A673 (cell line): ENCODE measurements at regions not wholly inside any gene's neighbourhood (a gene's known extent, or its start where the extent isn't known, plus 50 kb on each side); places are given as distances from the start of the nearest gene placed in this dataset.

Experiments used
- BruUV-seq: library from RNA; stranded (reverse); fragments of 400-500 nt; replicated peaks from 2 replicates; lab custom pipeline; 2021; lab: Mats Ljungman, UMichigan
- CTCF ChIA-PET: fragments of 300-600 bp; sonication (Branson Sonifier 250); formaldehyde crosslinking; loops from one replicate; lab custom pipeline; 2022; ENCODE audit warnings: antibody characterized with exemption; lab: Charles Lee
- POLR2A ChIA-PET: fragments of 300-600 bp; sonication (Branson Sonifier 250); formaldehyde crosslinking; loops from one replicate; lab custom pipeline; 2022; ENCODE audit warnings: antibody characterized with exemption; ENCODE audit not compliant: low non-redundant PET; lab: Charles Lee
- DNase-seq: peaks from one replicate; pipeline ENCODE4 v3.0.0-alpha.2; 2015; ENCODE audit warnings: low spot score
- H3K27ac ChIP-seq: fragments of 200-600 bp; sonication (generic); 2 replicates; pipeline ENCODE4 v1.5.1; 2016; ENCODE audit warnings: mixed run types, low read depth, mild to moderate bottlenecking, mixed read lengths, antibody characterized with exemption, low read length; ENCODE audit not compliant: poor library complexity, severe bottlenecking
- H3K27me3 ChIP-seq: fragments of 200-600 bp; sonication (generic); replicated peaks from 2 replicates; pipeline ENCODE4 v1.6.1; 2017; ENCODE audit warnings: mixed run types, low read depth, mild to moderate bottlenecking, mixed read lengths, antibody characterized with exemption, low read length; ENCODE audit not compliant: insufficient read depth, poor library complexity
- H3K36me3 ChIP-seq: fragments of 200-600 bp; sonication (generic); 2 replicates; pipeline ENCODE4 v1.6.1; 2016; ENCODE audit warnings: mixed run types, mild to moderate bottlenecking, mixed read lengths, antibody characterized with exemption, low read length; ENCODE audit not compliant: insufficient read depth, poor library complexity, severe bottlenecking
- H3K4me1 ChIP-seq: fragments of 200-600 bp; sonication (generic); 2 replicates; pipeline ENCODE4 v1.6.1; 2017; ENCODE audit warnings: mixed run types, mild to moderate bottlenecking, mixed read lengths, antibody characterized with exemption, low read length; ENCODE audit not compliant: insufficient read depth, poor library complexity, severe bottlenecking
- H3K4me3 ChIP-seq: fragments of 200-600 bp; sonication (generic); 2 replicates; pipeline ENCODE4 v1.5.1; 2016; ENCODE audit warnings: low read depth, mixed run types, mild to moderate bottlenecking, mixed read lengths, low read length; ENCODE audit not compliant: poor library complexity, severe bottlenecking
- H3K9me3 ChIP-seq: fragments of 200-600 bp; sonication (generic); 2 replicates; pipeline ENCODE4 v1.6.1; 2016; ENCODE audit warnings: mixed run types, low read depth, mild to moderate bottlenecking, mixed read lengths, antibody characterized with exemption, low read length; ENCODE audit not compliant: poor library complexity, severe bottlenecking
- CTCF ChIP-seq: fragments of 300-800, 200-600 bp; sonication (generic); conservative IDR thresholded peaks from 2 replicates; pipeline ENCODE4 v1.5.1; 2017; ENCODE audit warnings: low read depth, mild to moderate bottlenecking, antibody characterized with exemption, low read length, moderate library complexity, mixed read lengths
- EZH2 ChIP-seq: fragments of 200-600 bp; sonication (generic); IDR thresholded peaks from 2 replicates; pipeline ENCODE4 v1.6.1; 2017; ENCODE audit warnings: borderline replicate concordance, low read depth, mild to moderate bottlenecking, mixed read lengths, antibody characterized with exemption, low read length; ENCODE audit not compliant: poor library complexity, severe bottlenecking
- intact Hi-C: fragments of 100-400 bp; cut with micrococcal nuclease; formaldehyde crosslinking; loops from one replicate; pipeline ENCODE4 v1.10.0; 2022; ENCODE audit not compliant: unreplicated experiment

GRCh38 chr1:30302858-30303257, 420.5 kb downstream of the MATN1 start:
- POLR2A ChIA-PET = no interaction called here
- CTCF ChIA-PET = interaction anchor here (0.5 kb wide), 1 partner anchor 191 kb away, joined by 3 read pairs; no protein-coding TSS in a partner anchor
- BruUV-seq = no TSS peak
- H3K9me3 ChIP-seq = peaks cover under 1% of the 10 kb centered on the region
- no peaks in the 10 kb centered on the region for H3K4me1 ChIP-seq
- no peaks in the 10 kb centered on the region for H3K36me3 ChIP-seq
- H3K27ac ChIP-seq = no peak overlapping the region
- intact Hi-C loops = no loop called here
- TF ChIP-seq EZH2 (no peak), CTCF (no peak)
- no peaks in the 10 kb centered on the region for H3K27me3 ChIP-seq
- H3K4me3 ChIP-seq = no peak overlapping the region
- DNase-seq = no peak

- Histone ChIP-seq H3K27me3 (no peaks in the 10 kb centered on the region), H3K4me3 (no peak overlapping the region), H3K9me3 (peaks cover 7% of the 10 kb centered on the region), H3K36me3 (no peaks in the 10 kb centered on the region), H3K4me1 (no peaks in the 10 kb centered on the region), H3K27ac (no peak overlapping the region)
- intact Hi-C loops = no loop called here
- peak; percentile 57 for DNase-seq
- BruUV-seq = no TSS peak
- TF ChIP-seq CTCF = no peak
- TF ChIP-seq EZH2 = no peak
- ChIA-PET POLR2A (no interaction called here), CTCF (no interaction called here)
Measured at GRCh38 chr1:30300669-30301068, 422.7 kb downstream of the MATN1 start.

GRCh38 chr1:30299393-30299792, 424.0 kb downstream of the MATN1 start:
- no peaks in the 10 kb centered on the region for H3K36me3 ChIP-seq
- ChIA-PET CTCF (no interaction called here), POLR2A (no interaction called here)
- H3K4me3 ChIP-seq = no peak overlapping the region
- intact Hi-C loops = no loop called here
- H3K27me3 ChIP-seq = no peaks in the 10 kb centered on the region
- H3K9me3 ChIP-seq = peaks cover 15% of the 10 kb centered on the region
- BruUV-seq = no TSS peak
- no peak for DNase-seq
- TF ChIP-seq EZH2 (no peak), CTCF (no peak)
- no peak overlapping the region for H3K27ac ChIP-seq
- H3K4me1 ChIP-seq = no peaks in the 10 kb centered on the region
